H1 (cell line): ENCODE measurements at regions not wholly inside any gene's neighbourhood (a gene's known extent, or its start where the extent isn't known, plus 50 kb on each side); places are given as distances from the start of the nearest gene placed in this dataset.

Experiments used
- CTCF ChIA-PET: fragments of 300-600 bp; sonication (Branson Sonifier 250); formaldehyde crosslinking; loops from one replicate; lab custom pipeline; 2021; ENCODE audit not compliant: partially characterized antibody; lab: Charles Lee
- POLR2A ChIA-PET: fragments of 300-600 bp; sonication (Branson Sonifier 250); formaldehyde crosslinking; loops from one replicate; lab custom pipeline; 2021; ENCODE audit warnings: inconsistent platforms; ENCODE audit not compliant: partially characterized antibody; lab: Charles Lee
- DNase-seq, 2 experiments: peaks; one replicate each; pipeline versions ENCODE4 v3.0.0 to v3.0.0-alpha.2; 2010 to 2022; ENCODE audit warnings: low spot score in 2 of 2, low read depth in 1 of 2, mixed read lengths in 1 of 2
- FAIRE-seq: peaks from 2 replicates; lab custom pipeline; 2011; peaks lifted over from hg19 to GRCh38; lab: Jason Lieb, UNC
- H2AFZ ChIP-seq: 2 replicates; pipeline ENCODE4 v1.8.1; 2012; ENCODE audit warnings: low read length, inconsistent platforms
- H2AK5ac ChIP-seq: 2 replicates; pipeline ENCODE4 v1.6.1; 2013; ENCODE audit warnings: low read depth, low read length
- H2BK120ac ChIP-seq: replicated peaks from 2 replicates; pipeline ENCODE3; 2013; ENCODE audit warnings: low read depth, low read length, inconsistent platforms
- H2BK12ac ChIP-seq: 2 replicates; pipeline ENCODE4 v1.6.1; 2013; ENCODE audit warnings: low read depth, low read length
- H2BK15ac ChIP-seq: 2 replicates; pipeline ENCODE4 v1.6.1; 2013; ENCODE audit warnings: low read length
- H2BK20ac ChIP-seq: 2 replicates; pipeline ENCODE4 v1.6.1; 2013; ENCODE audit warnings: low read length
- H2BK5ac ChIP-seq: 2 replicates; pipeline ENCODE4 v1.6.1; 2013; ENCODE audit warnings: low read depth, low read length
- H3K14ac ChIP-seq: 2 replicates; pipeline ENCODE4 v1.6.1; 2013; ENCODE audit warnings: inconsistent platforms; ENCODE audit not compliant: insufficient read length
- H3K18ac ChIP-seq: 2 replicates; pipeline ENCODE4 v1.6.1; 2013; ENCODE audit warnings: low read length; ENCODE audit errors: extremely low read depth
- H3K23ac ChIP-seq: 2 replicates; pipeline ENCODE4 v1.6.1; 2013; ENCODE audit warnings: inconsistent platforms; ENCODE audit not compliant: insufficient read length
- H3K23me2 ChIP-seq: 2 replicates; pipeline ENCODE4 v1.6.1; 2013; ENCODE audit warnings: low read depth, low read length
- H3K27ac ChIP-seq: 2 replicates; pipeline ENCODE4 v1.6.1; 2011; ENCODE audit warnings: low read depth, low read length, inconsistent platforms
- H3K27me3 ChIP-seq, 4 experiments: replicated peaks in 1 of 4; 1 replicate in 1 of 4; 2 replicates in 3 of 4; pipeline versions ENCODE4 v1.6.1 to v1.8.1; 2011 to 2013; ENCODE audit warnings: low read length in 3 of 4, mild to moderate bottlenecking in 3 of 4, inconsistent platforms in 2 of 4, mixed read lengths in 2 of 4, moderate library complexity in 1 of 4; ENCODE audit not compliant: control insufficient read depth in 3 of 4, insufficient read depth in 3 of 4; ENCODE audit errors: extremely low read depth in 1 of 4
- H3K36me3 ChIP-seq, 4 experiments: 2 replicates each; pipeline versions ENCODE4 v1.6.1 to v1.8.1; 2011 to 2013; ENCODE audit warnings: mild to moderate bottlenecking in 4 of 4, low read length in 3 of 4, moderate library complexity in 2 of 4, control low read depth in 1 of 4, inconsistent platforms in 1 of 4; ENCODE audit not compliant: insufficient read depth in 4 of 4, control insufficient read depth in 2 of 4
- H3K4ac ChIP-seq: replicated peaks from 2 replicates; pipeline ENCODE3; 2013; ENCODE audit warnings: low read length, low read depth, mixed read lengths, inconsistent platforms; ENCODE audit not compliant: insufficient read length
- H3K4me1 ChIP-seq, 4 experiments: replicated peaks in 1 of 4; 1 replicate in 1 of 4; 2 replicates in 3 of 4; pipeline versions ENCODE4 v1.6.1 to v1.8.1; 2011 to 2013; ENCODE audit warnings: low read length in 3 of 4, inconsistent platforms in 2 of 4, mixed read lengths in 1 of 4; ENCODE audit not compliant: insufficient read depth in 4 of 4, control insufficient read depth in 3 of 4
- H3K4me2 ChIP-seq, 2 experiments: 2 replicates each; pipeline versions ENCODE4 v1.6.1 to v1.8.1; 2011 to 2013; ENCODE audit warnings: low read depth in 2 of 2, low read length in 2 of 2, control low read depth in 1 of 2, inconsistent platforms in 1 of 2, mild to moderate bottlenecking in 1 of 2; ENCODE audit not compliant: insufficient read depth in 1 of 2
- H3K4me3 ChIP-seq, 4 experiments: fragments of 200-600, 300-600 bp in 1 of 4; sonication (generic), shearing (Covaris generic), sonication (Bioruptor Twin) in 1 of 4; 2 replicates each; pipeline versions ENCODE4 v1.5.1 to v1.8.1; 2011 to 2016; ENCODE audit warnings: low read length in 4 of 4, low read depth in 3 of 4, control low read depth in 2 of 4, inconsistent platforms in 2 of 4, mild to moderate bottlenecking in 2 of 4, mixed read lengths in 1 of 4, moderate library complexity in 1 of 4; ENCODE audit not compliant: insufficient read depth in 2 of 4; ENCODE audit errors: extremely low read depth in 1 of 4
- H3K56ac ChIP-seq: replicated peaks from 2 replicates; pipeline ENCODE3; 2013; ENCODE audit warnings: low read depth, mild to moderate bottlenecking, mixed read lengths, low read length, inconsistent platforms; ENCODE audit not compliant: insufficient read length
- H3K79me1 ChIP-seq: 2 replicates; pipeline ENCODE4 v1.6.1; 2013; ENCODE audit warnings: low read depth, low read length, control low read depth
- H3K79me2 ChIP-seq, 2 experiments: 2 replicates each; pipeline versions ENCODE4 v1.6.1 to v1.8.1; 2012 to 2013; ENCODE audit warnings: low read length in 2 of 2, mild to moderate bottlenecking in 2 of 2, inconsistent platforms in 1 of 2; ENCODE audit not compliant: insufficient read depth in 2 of 2, control insufficient read depth in 1 of 2
- H3K9ac ChIP-seq, 4 experiments: replicated peaks in 1 of 4; 1 replicate in 1 of 4; 2 replicates in 3 of 4; pipeline versions ENCODE4 v1.6.1 to v1.8.1; 2011 to 2013; ENCODE audit warnings: low read depth in 3 of 4, low read length in 3 of 4, control low read depth in 2 of 4, mild to moderate bottlenecking in 2 of 4, moderate library complexity in 2 of 4, inconsistent platforms in 1 of 4; ENCODE audit errors: extremely low read depth in 1 of 4
- H3K9me3 ChIP-seq, 2 experiments: 2 replicates each; pipeline versions ENCODE4 v1.6.1 to v1.8.1; 2012 to 2013; ENCODE audit warnings: mild to moderate bottlenecking in 2 of 2, moderate library complexity in 2 of 2, control low read depth in 1 of 2, inconsistent platforms in 1 of 2, low read depth in 1 of 2, low read length in 1 of 2, mixed read lengths in 1 of 2; ENCODE audit not compliant: insufficient read depth in 2 of 2
- H4K20me1 ChIP-seq, 2 experiments: replicated peaks in 1 of 2; 2 replicates each; pipeline versions ENCODE3 to v1.8.1; 2011 to 2013; ENCODE audit warnings: inconsistent platforms in 2 of 2, low read length in 2 of 2, mild to moderate bottlenecking in 1 of 2; ENCODE audit not compliant: insufficient read depth in 2 of 2, control insufficient read depth in 1 of 2
- H4K5ac ChIP-seq: 2 replicates; pipeline ENCODE4 v1.6.1; 2013; ENCODE audit warnings: low read length, low read depth, mixed read lengths, inconsistent platforms; ENCODE audit not compliant: insufficient read length
- H4K8ac ChIP-seq: 2 replicates; pipeline ENCODE4 v1.8.0; 2013; ENCODE audit warnings: mild to moderate bottlenecking, moderate library complexity, low read length, inconsistent platforms; ENCODE audit not compliant: insufficient read depth; ENCODE audit errors: extremely low read depth
- H4K91ac ChIP-seq: replicated peaks from 2 replicates; pipeline ENCODE3; 2013; ENCODE audit warnings: low read length, mixed read lengths, inconsistent platforms; ENCODE audit not compliant: insufficient read length
- ATF2 ChIP-seq: IDR thresholded peaks from 2 replicates; pipeline ENCODE4 v1.6.1; 2012; ENCODE audit warnings: low read length, inconsistent platforms
- EP300 ChIP-seq, 2 experiments: IDR thresholded peaks; 1 replicate in 1 of 2; 2 replicates in 1 of 2; pipeline ENCODE4 v1.6.1; 2011 to 2012; ENCODE audit warnings: low read depth in 2 of 2, low read length in 2 of 2, mild to moderate bottlenecking in 2 of 2, borderline replicate concordance in 1 of 2, inconsistent platforms in 1 of 2, moderate library complexity in 1 of 2
- JUND ChIP-seq: IDR thresholded peaks from 2 replicates; pipeline ENCODE4 v1.6.1; 2011; ENCODE audit warnings: mild to moderate bottlenecking, improper control_type of control experiment, low read length
- KDM4A ChIP-seq: IDR thresholded peaks from one replicate; pipeline ENCODE4 v1.7.1; 2012; ENCODE audit warnings: low read depth, mild to moderate bottlenecking, moderate library complexity, low read length, inconsistent platforms; ENCODE audit not compliant: severe bottlenecking
- SIX5 ChIP-seq: IDR thresholded peaks from 2 replicates; pipeline ENCODE4 v1.6.1; 2011; ENCODE audit warnings: mild to moderate bottlenecking, low read depth, low read length
- SP1 ChIP-seq: IDR thresholded peaks from 2 replicates; pipeline ENCODE4 v1.6.1; 2011; ENCODE audit warnings: low read depth, low read length
- WGBS, 2 experiments: shearing (Covaris generic) in 1 of 2; methylation state at CpG; one replicate each; pipeline versions ENCODE4 v1.1.6 to v1.1.7; 2013 to 2015; ENCODE audit warnings: low lambda C conversion rate in 2 of 2, mixed read lengths in 2 of 2, inconsistent platforms in 1 of 2, low coverage in 1 of 2, missing lambda C conversion rate in 1 of 2; ENCODE audit not compliant: insufficient replicate concordance in 2 of 2, insufficient coverage in 1 of 2, insufficient read length in 1 of 2; ENCODE audit errors: extremely low coverage in 1 of 2, missing lambda C conversion rate in 1 of 2; 5-methylcytosine and 5-hydroxymethylcytosine counted together

- Histone ChIP-seq H3K9ac (no peak overlapping the region), H3K23ac (no peak overlapping the region), H3K23me2 (no peaks in the 10 kb centered on the region), H2BK15ac (no peak overlapping the region), H3K9me3 (no peaks in the 10 kb centered on the region), H2BK20ac (no peak overlapping the region), H3K14ac (no peak overlapping the region), H3K36me3 (no peaks in the 10 kb centered on the region), H2AFZ (no peak overlapping the region), H3K56ac (no peak overlapping the region), H3K27ac (no peak overlapping the region), H4K20me1 (no peaks in the 10 kb centered on the region), H2BK5ac (no peak overlapping the region), H2AK5ac (no peak overlapping the region), H4K8ac (no peak overlapping the region), H4K91ac (no peak overlapping the region), H4K5ac (no peak overlapping the region), H2BK12ac (peak overlapping the region; percentile 19; the same call in 1 of the 2 replicates), H3K4me1 (peaks cover 0 to 4% (median 0%) of the 10 kb centered on the region in 4 experiments; a peak in 2 of 7 replicates), H3K79me2 (no peaks in the 10 kb centered on the region), H2BK120ac (no peak overlapping the region), H3K4me2 (no peak overlapping the region), H3K18ac (no peak overlapping the region), H3K27me3 (no peaks in the 10 kb centered on the region), H3K4ac (no peak overlapping the region), H3K79me1 (no peaks in the 10 kb centered on the region), H3K4me3 (no peak overlapping the region)
- DNase-seq (no peak), FAIRE-seq (no peak)
- ChIA-PET POLR2A (no interaction called here), CTCF (interaction anchor here (0.7 to 8.6 kb wide), 6 partner anchors 13 to 314 kb away, joined by 3 to 37 read pairs (median 4); no protein-coding TSS in a partner anchor)
- no peak for TF ChIP-seq KDM4A
- no peak for TF ChIP-seq SP1
- TF ChIP-seq EP300 (IDR thresholded peaks at IDR 0.05; ENCODE audit: borderline replicate concordance in 1 of 2, low read depth in 2 of 2, low read length in 2 of 2): no peak
- TF ChIP-seq JUND: no peak
- TF ChIP-seq SIX5: no peak
- TF ChIP-seq ATF2: no peak
- WGBS, 2 experiments: 91% methylated on average over 4 of the region's 4 CpGs; no CpG with 5 or more reads in 1 of the 2 experiments
Observed at GRCh38 chr7:98778421-98778820, 91.4 kb downstream of the TMEM130 start.
